K562 (cell line): ENCODE measurements at regions not wholly inside any gene's neighbourhood (a gene's known extent, or its start where the extent isn't known, plus 50 kb on each side); places are given as distances from the start of the nearest gene placed in this dataset.

Experiments used
- BHLHE40 ChIP-seq: IDR thresholded peaks from 2 replicates; pipeline ENCODE4 v1.6.1; 2011; ENCODE audit warnings: low read length, improper control_type of control experiment
- BRF1 ChIP-seq: IDR thresholded peaks from 3 replicates; pipeline ENCODE4 v1.6.1; 2011; ENCODE audit warnings: borderline replicate concordance, mild to moderate bottlenecking; ENCODE audit not compliant: insufficient read length; ENCODE audit errors: extremely low read depth
- CBX3 ChIP-seq, 2 experiments: IDR thresholded peaks; 1 replicate in 1 of 2; 2 replicates in 1 of 2; pipeline ENCODE4 v1.6.1; 2012; ENCODE audit warnings: inconsistent platforms in 2 of 2, low read length in 2 of 2, borderline replicate concordance in 1 of 2, control low read depth in 1 of 2
- CTBP1 ChIP-seq: fragments of 450-650 bp; IDR thresholded peaks from 2 replicates; pipeline ENCODE4 v1.6.1; 2016; ENCODE audit warnings: borderline replicate concordance
- ELF1 ChIP-seq: fragments of 200-800 bp; sonication (Bioruptor generic); IDR thresholded peaks from 2 replicates; pipeline ENCODE4 v1.6.1; 2016; ENCODE audit warnings: missing genetic modification characterization, missing compliant biosample characterization
- ELF2 ChIP-seq: fragments of 250-450 bp; sonication (Bioruptor Pico); IDR thresholded peaks from 2 replicates; pipeline ENCODE4 v1.5.0; 2021; ENCODE audit warnings: mild to moderate bottlenecking
- FOXJ2 ChIP-seq: fragments of 200-800 bp; sonication (Bioruptor generic); IDR thresholded peaks from 2 replicates; pipeline ENCODE4 v1.6.1; 2016; ENCODE audit warnings: missing genetic modification characterization, missing compliant biosample characterization
- HNRNPL ChIP-seq: fragments of 200-400 bp; formaldehyde crosslinking; IDR thresholded peaks from 2 replicates; pipeline ENCODE4 v1.6.1; 2017; ENCODE audit warnings: low read depth, mild to moderate bottlenecking, low read length
- NRF1 ChIP-seq, 2 experiments: fragments of 450-650 bp; IDR thresholded peaks in 1 of 2; conservative IDR thresholded peaks in 1 of 2; 2 replicates each; pipeline ENCODE4 v1.6.1; 2014; ENCODE audit warnings: mild to moderate bottlenecking in 2 of 2
- SETDB1 ChIP-seq: IDR thresholded peaks from one replicate; pipeline ENCODE4 v1.6.1; 2012; ENCODE audit warnings: low read length, control low read depth, inconsistent platforms
- SMARCA5 ChIP-seq: fragments of 450-650 bp; IDR thresholded peaks from 2 replicates; pipeline ENCODE4 v1.6.1; 2016
- TEAD1 ChIP-seq, 2 experiments: fragments of 450-650 bp in 1 of 2; sonication (generic) in 1 of 2; formaldehyde crosslinking; IDR thresholded peaks; 2 replicates each; pipeline versions ENCODE4 v1.4.0 to v1.8.0; 2020 to 2022; ENCODE audit warnings: mild to moderate bottlenecking in 2 of 2, missing genetic modification reagents in 1 of 2
- U2AF2 ChIP-seq: fragments of 200-400 bp; formaldehyde crosslinking; optimal IDR thresholded peaks from 2 replicates; pipeline ENCODE3; 2017; ENCODE audit warnings: low read depth, mild to moderate bottlenecking, low read length
- ZKSCAN3 ChIP-seq: fragments of 250-450 bp; sonication (Bioruptor Pico); IDR thresholded peaks from 2 replicates; pipeline ENCODE4 v1.4.0; 2020
- ZNF445 ChIP-seq: fragments of 250-450 bp; sonication (Bioruptor Pico); IDR thresholded peaks from 2 replicates; pipeline ENCODE4 v1.4.0; 2020; ENCODE audit warnings: low read depth, mild to moderate bottlenecking, moderate library complexity
- TF ChIP-seq, protein P1 (sequence below), 2 experiments: fragments of 450-650 bp; IDR thresholded peaks; 2 replicates each; pipeline ENCODE4 v1.6.1; 2018; ENCODE audit warnings: mild to moderate bottlenecking in 2 of 2, low read depth in 1 of 2; ENCODE audit not compliant: partially characterized antibody in 2 of 2
- TF ChIP-seq, protein P2 (sequence below): fragments of 450-650 bp; formaldehyde crosslinking; IDR thresholded peaks from 2 replicates; pipeline ENCODE4 v1.4.0; 2022; ENCODE audit warnings: missing genetic modification characterization
- TF ChIP-seq, protein P3 (sequence below): fragments of 250-450 bp; sonication (Bioruptor Pico); IDR thresholded peaks from 2 replicates; pipeline ENCODE4 v1.4.0; 2020; ENCODE audit warnings: mild to moderate bottlenecking, moderate library complexity
- TF ChIP-seq, protein P4 (sequence below): fragments of 450-650 bp; IDR thresholded peaks from 2 replicates; pipeline ENCODE4 v1.6.1; 2016

DNA sequence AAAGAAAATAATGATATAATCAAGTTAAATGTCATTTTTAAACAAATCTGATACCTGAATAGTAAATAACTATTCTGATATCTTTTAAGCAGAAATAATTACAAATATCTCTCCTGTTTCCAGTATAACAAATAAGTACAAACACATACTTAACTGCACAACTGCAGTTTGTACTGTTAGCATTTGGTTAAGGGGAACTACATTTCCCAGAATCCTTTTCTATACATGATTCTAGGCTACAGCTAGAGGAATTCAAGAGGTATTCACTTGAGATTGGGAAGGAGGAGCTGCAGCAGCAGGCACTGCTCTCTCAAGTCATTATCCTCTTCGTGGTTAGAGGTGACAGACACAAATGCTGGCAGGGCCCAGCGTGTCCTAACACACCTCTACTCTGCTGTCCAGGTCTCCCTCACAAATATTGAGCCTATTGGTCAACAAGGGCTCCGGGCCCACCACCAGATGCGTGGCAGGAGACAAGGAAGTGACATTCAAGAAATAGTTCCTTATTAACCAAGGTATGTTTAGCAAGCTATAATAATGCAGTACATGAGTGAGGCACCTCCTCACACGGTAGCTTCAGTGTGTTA lies 255.1 kb upstream of the MKLN1 start (continued):
- TF ChIP-seq, protein P1, sequence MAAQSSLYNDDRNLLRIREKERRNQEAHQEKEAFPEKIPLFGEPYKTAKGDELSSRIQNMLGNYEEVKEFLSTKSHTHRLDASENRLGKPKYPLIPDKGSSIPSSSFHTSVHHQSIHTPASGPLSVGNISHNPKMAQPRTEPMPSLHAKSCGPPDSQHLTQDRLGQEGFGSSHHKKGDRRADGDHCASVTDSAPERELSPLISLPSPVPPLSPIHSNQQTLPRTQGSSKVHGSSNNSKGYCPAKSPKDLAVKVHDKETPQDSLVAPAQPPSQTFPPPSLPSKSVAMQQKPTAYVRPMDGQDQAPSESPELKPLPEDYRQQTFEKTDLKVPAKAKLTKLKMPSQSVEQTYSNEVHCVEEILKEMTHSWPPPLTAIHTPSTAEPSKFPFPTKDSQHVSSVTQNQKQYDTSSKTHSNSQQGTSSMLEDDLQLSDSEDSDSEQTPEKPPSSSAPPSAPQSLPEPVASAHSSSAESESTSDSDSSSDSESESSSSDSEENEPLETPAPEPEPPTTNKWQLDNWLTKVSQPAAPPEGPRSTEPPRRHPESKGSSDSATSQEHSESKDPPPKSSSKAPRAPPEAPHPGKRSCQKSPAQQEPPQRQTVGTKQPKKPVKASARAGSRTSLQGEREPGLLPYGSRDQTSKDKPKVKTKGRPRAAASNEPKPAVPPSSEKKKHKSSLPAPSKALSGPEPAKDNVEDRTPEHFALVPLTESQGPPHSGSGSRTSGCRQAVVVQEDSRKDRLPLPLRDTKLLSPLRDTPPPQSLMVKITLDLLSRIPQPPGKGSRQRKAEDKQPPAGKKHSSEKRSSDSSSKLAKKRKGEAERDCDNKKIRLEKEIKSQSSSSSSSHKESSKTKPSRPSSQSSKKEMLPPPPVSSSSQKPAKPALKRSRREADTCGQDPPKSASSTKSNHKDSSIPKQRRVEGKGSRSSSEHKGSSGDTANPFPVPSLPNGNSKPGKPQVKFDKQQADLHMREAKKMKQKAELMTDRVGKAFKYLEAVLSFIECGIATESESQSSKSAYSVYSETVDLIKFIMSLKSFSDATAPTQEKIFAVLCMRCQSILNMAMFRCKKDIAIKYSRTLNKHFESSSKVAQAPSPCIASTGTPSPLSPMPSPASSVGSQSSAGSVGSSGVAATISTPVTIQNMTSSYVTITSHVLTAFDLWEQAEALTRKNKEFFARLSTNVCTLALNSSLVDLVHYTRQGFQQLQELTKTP (IDR thresholded peaks at IDR 0.05; ENCODE audit: low read depth in 1 of 2, partially characterized antibody in 2 of 2) = peak in 1 of 2 experiments; percentile 82
- TF ChIP-seq U2AF2 (no peak), NRF1 (conservative IDR thresholded peaks at IDR 0.05 in 1 of 2, IDR thresholded peaks at IDR 0.05 in 1 of 2) (no peak), SMARCA5 (no peak), CBX3 (IDR thresholded peaks at IDR 0.05; ENCODE audit: borderline replicate concordance in 1 of 2, low read length in 2 of 2) (peak in 1 of 2 experiments; percentile 85; a peak in 1 of 3 replicates), ELF1 (tag) (no peak), BRF1 (no peak), HNRNPL (no peak), ZNF445 (0 out of 2 replicates have a peak, but pooled peaks have one; percentile 11), SETDB1 (no peak), TEAD1 (CRISPR knock-in tag; IDR thresholded peaks at IDR 0.05) (peak; percentile 26 to 28; a peak in 1 of 4 replicates), ZKSCAN3 (no peak), ELF2 (CRISPR knock-in tag) (no peak), CTBP1 (peak; percentile 28; the same call in 1 of the 2 replicates), FOXJ2 (tag) (no peak), BHLHE40 (0 out of 2 replicates have a peak, but pooled peaks have one; percentile 19)
- TF ChIP-seq, protein P2, sequence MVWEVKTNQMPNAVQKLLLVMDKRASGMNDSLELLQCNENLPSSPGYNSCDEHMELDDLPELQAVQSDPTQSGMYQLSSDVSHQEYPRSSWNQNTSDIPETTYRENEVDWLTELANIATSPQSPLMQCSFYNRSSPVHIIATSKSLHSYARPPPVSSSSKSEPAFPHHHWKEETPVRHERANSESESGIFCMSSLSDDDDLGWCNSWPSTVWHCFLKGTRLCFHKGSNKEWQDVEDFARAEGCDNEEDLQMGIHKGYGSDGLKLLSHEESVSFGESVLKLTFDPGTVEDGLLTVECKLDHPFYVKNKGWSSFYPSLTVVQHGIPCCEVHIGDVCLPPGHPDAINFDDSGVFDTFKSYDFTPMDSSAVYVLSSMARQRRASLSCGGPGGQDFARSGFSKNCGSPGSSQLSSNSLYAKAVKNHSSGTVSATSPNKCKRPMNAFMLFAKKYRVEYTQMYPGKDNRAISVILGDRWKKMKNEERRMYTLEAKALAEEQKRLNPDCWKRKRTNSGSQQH (CRISPR knock-in tag) = no peak
- TF ChIP-seq, protein P3, sequence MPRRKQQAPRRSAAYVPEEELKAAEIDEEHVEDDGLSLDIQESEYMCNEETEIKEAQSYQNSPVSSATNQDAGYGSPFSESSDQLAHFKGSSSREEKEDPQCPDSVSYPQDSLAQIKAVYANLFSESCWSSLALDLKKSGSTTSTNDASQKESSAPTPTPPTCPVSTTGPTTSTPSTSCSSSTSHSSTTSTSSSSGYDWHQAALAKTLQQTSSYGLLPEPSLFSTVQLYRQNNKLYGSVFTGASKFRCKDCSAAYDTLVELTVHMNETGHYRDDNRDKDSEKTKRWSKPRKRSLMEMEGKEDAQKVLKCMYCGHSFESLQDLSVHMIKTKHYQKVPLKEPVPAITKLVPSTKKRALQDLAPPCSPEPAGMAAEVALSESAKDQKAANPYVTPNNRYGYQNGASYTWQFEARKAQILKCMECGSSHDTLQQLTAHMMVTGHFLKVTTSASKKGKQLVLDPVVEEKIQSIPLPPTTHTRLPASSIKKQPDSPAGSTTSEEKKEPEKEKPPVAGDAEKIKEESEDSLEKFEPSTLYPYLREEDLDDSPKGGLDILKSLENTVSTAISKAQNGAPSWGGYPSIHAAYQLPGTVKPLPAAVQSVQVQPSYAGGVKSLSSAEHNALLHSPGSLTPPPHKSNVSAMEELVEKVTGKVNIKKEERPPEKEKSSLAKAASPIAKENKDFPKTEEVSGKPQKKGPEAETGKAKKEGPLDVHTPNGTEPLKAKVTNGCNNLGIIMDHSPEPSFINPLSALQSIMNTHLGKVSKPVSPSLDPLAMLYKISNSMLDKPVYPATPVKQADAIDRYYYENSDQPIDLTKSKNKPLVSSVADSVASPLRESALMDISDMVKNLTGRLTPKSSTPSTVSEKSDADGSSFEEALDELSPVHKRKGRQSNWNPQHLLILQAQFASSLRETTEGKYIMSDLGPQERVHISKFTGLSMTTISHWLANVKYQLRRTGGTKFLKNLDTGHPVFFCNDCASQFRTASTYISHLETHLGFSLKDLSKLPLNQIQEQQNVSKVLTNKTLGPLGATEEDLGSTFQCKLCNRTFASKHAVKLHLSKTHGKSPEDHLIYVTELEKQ (CRISPR knock-in tag) = no peak
- TF ChIP-seq, protein P4, sequence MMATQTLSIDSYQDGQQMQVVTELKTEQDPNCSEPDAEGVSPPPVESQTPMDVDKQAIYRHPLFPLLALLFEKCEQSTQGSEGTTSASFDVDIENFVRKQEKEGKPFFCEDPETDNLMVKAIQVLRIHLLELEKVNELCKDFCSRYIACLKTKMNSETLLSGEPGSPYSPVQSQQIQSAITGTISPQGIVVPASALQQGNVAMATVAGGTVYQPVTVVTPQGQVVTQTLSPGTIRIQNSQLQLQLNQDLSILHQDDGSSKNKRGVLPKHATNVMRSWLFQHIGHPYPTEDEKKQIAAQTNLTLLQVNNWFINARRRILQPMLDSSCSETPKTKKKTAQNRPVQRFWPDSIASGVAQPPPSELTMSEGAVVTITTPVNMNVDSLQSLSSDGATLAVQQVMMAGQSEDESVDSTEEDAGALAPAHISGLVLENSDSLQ = peak; percentile 52
